ENCODE measurements at regions not wholly inside any gene's neighbourhood (a gene's known extent, or its start where the extent isn't known, plus 50 kb on each side); places are given as distances from the start of the nearest gene placed in this dataset.

GRCh38 chr5:84450617-84451414, 66.1 kb upstream of the EDIL3 start:
- TF ChIP-seq CTCF (IDR thresholded peaks at IDR 0.05; ENCODE audit: low read depth, low read length) (no peak), POLR2A (IDR thresholded peaks at IDR 0.05; ENCODE audit: extremely low read depth, insufficient read length) (no peak), MAX (IDR thresholded peaks at IDR 0.05; ENCODE audit: low read depth, low read length) (no peak), MYC (IDR thresholded peaks at IDR 0.05; ENCODE audit: low read depth, low read length) (no peak)
